ENCODE measurements at regions not wholly inside any gene's neighbourhood (a gene's known extent, or its start where the extent isn't known, plus 50 kb on each side); places are given as distances from the start of the nearest gene placed in this dataset.

- no peak for DNase-seq (ENCODE audit: low read depth in 1 of 2, low spot score in 1 of 2)
Measured at GRCh38 chr4:67125636-67126514, 419.4 kb downstream of the CENPC start.

DNA sequence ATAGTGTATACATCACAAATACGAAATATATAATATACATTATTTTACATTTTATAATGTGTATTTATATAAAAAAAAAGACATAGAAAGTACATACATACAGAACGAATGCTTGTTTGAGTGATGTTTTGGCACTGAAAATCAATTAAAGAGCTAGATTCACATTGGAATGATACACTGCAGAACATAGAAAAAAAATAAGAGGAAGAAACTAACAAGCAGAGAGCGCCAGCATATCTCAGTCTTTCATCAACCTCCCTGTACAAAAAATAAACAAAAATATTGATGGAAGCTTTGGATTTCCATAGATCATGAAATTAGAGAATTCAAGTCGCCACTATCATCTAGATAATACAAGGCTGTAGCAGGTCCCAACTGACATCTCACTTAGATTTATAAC, 420.6 kb downstream of the CENPC start:
- no peak for DNase-seq (ENCODE audit: low read depth in 1 of 2, low spot score in 1 of 2)

DNA sequence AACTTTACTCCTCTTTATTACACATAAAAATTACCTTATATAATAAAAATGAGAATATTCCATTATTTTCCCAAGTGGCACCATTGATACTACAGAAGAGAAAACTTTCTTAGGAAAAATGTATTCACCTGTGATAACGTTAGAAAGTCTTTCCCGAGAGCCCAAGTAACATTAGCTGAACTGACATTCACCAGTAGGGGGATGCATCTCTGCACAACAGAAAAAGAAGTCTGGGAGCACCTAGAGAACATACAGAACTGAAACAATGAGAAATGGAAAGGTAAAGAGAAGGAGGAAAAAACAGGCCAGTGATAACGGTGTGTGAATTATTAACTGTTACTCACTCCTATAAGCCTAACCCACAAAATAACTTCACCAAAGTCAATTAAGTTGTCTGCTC, 423.3 kb downstream of the CENPC start:
- no peak for DNase-seq (ENCODE audit: low read depth in 1 of 2, low spot score in 1 of 2)

- no peak for DNase-seq (ENCODE audit: low read depth in 1 of 2, low spot score in 1 of 2)
Measured at GRCh38 chr4:67120369-67120768, 424.9 kb downstream of the CENPC start.

DNA sequence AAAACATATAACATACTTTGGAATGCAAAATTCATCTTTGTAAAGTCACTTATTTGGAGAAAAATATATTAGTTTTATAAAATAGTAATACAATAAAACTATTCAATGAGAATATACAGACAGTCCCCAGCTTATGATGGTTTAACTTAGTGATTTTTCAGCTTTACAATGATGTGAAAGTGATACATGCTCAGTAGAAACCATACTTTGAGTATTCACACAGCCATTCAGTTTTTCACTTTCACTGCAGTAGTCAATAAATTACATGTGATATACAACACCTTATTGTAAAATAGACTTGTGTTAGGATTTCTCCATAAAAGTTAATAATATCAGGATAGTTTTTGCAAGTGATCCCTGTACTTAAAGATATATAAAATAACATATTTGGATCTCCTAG, 436.0 kb downstream of the CENPC start:
- DNase-seq (ENCODE audit: low read depth in 1 of 2, low spot score in 1 of 2): no peak

DNA sequence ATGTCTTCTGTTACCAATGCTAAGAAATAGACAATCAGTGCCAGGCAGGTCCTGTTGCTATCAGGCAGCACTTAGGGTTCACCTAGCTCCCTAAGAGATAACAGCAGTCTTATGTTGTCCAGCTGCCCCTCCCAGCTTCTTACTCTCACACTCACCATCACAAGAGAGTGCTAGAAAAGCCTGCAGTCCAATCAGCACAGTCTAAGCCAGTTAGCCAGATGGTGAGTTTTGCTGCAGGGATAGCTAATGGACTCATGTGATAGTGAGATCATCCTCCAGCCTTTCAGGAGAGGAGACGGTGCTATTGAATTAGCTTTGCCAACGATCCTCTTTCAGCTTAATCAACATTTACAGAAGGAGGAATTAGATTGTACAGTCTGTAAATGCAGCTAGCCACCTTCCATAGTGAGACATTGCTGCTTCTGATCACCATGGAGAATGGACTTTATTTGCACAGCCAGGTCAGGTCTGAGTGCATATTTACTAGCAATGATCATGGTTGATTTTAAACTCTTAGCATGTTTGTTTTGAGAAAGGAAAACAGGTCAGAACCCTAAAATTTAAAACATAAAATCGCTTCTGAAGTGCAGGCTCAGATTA, 438.3 kb downstream of the CENPC start:
- DNase-seq (ENCODE audit: low read depth in 1 of 2, low spot score in 1 of 2): no peak

GRCh38 chr4:67104145-67104544, 441.2 kb downstream of the CENPC start:
- DNase-seq (ENCODE audit: low read depth in 1 of 2, low spot score in 1 of 2): no peak

GRCh38 chr4:67103001-67103747, 442.1 kb downstream of the CENPC start:
- no peak for DNase-seq (ENCODE audit: low read depth in 1 of 2, low spot score in 1 of 2)

- no peak for DNase-seq (ENCODE audit: low read depth in 1 of 2, low spot score in 1 of 2)
Measured at GRCh38 chr4:67101612-67102011, 443.7 kb downstream of the CENPC start.

DNA sequence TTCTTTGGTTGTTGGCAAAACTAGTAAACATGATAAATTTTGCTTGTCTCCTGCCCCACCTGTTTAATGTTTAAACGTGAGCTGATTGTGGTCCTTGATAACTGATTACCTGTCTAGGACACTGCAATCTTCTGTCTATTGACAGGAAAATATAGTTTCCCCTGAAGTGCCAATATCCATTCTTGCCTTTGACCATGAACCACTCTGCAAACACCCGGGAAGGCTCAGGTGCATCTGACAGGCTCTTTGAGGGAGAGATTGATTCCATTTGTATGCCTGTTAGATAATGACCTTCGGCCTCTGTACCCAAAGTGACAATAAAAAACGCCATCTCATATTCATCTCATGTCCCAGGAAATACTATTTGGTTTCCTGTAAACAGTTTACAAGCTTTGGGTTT, 453.0 kb downstream of the CENPC start:
- DNase-seq (ENCODE audit: low read depth in 1 of 2, low spot score in 1 of 2): no peak

DNA sequence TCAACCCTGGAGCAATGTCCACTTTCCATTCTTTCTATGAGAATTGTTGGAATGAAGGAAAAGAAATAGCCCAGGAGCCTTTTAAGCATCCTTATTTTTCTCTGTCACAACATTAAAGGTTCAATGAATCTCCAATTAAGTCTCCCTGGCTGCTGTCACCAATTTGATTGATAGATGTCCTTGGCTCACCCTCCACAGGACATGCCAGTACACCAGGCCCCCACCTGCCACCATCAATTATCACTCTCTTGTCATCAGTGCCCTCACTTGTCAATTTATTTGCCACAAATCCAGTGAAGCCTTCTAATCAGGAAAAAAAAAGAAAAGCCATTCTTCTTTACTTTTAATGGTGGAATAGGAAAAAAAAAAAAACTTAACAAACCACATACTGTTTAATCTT, 453.6 kb downstream of the CENPC start:
- DNase-seq (ENCODE audit: low read depth in 1 of 2, low spot score in 1 of 2): no peak

DNA sequence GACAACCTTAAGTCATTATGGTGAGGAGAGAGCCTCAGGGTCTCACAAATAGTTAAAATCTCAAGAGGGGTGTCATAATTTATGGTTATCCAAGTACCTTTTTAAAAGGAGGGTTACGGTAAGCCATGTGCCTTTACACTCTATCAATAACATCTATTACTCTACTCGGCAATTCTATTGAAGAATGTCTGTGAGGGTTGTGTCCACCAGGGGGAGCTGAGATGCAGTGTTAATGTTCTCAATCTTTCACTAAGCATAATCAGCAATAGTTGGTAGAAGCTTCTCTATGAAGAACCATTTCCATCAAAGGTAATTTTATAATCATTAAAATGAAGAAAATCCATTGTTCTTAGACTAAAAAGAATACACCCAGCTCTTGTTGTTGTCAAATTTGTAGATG, 457.4 kb downstream of the CENPC start:
- no peak for DNase-seq (ENCODE audit: low read depth in 1 of 2, low spot score in 1 of 2)

GRCh38 chr4:67084783-67085182, 460.5 kb downstream of the CENPC start:
- DNase-seq (ENCODE audit: low read depth in 1 of 2, low spot score in 1 of 2): no peak

- no peak for DNase-seq (ENCODE audit: low read depth in 1 of 2, low spot score in 1 of 2)
Measured at GRCh38 chr4:67083496-67083895, 461.8 kb downstream of the CENPC start.

- no peak for DNase-seq (ENCODE audit: low read depth in 1 of 2, low spot score in 1 of 2)
Measured at GRCh38 chr4:67082746-67083145, 462.6 kb downstream of the CENPC start.

DNA sequence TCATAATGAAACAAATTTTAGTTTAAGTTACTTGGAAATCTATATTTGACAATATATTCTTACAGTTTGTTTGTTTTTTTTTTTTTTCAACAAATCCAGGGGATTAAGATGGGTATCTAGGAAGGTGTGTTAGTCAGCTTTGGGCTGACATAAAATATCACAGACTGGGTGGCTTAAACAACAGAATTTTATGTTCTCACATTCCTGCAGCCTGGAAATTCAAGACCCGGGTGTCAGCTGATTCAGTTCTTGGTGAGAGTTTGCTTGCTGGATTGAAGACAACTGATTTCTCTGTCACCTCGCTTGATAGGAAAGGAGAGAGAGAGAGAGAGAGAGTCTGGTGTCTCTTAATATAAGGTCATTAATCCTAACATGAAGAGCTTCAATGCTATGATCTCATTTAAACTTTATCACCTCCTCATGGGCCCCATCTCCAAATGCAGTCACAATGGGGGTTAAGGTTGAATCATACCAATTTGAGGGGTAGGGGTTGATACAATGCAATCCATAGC, 465.2 kb downstream of the CENPC start:
- no peak for DNase-seq (ENCODE audit: low read depth in 1 of 2, low spot score in 1 of 2)

DNA sequence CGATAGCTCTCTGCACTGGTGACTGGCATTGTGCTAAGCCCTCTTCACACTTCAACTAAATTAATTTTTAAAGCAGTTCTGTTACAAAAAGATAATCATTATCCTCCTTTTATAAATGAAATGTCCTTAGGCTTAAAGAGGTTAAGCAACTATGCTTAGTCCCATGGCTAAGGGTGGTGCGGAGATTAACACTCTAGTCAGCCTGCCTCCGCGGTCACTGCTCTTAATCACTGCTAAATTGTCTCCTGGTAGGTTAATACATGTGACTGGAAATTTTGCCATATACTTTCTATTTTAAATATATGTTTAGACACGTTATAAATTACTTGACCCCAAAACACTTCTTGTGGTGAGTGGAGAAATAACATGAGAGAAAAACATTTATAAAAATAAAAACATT, 473.7 kb downstream of the CENPC start:
- DNase-seq (ENCODE audit: low read depth in 1 of 2, low spot score in 1 of 2): no peak

GRCh38 chr4:67055319-67055718, 490.0 kb downstream of the CENPC start:
- DNase-seq (ENCODE audit: low read depth in 1 of 2, low spot score in 1 of 2): no peak

GRCh38 chr4:67054896-67055295, 490.4 kb downstream of the CENPC start:
- DNase-seq (ENCODE audit: low read depth in 1 of 2, low spot score in 1 of 2): no peak

DNA sequence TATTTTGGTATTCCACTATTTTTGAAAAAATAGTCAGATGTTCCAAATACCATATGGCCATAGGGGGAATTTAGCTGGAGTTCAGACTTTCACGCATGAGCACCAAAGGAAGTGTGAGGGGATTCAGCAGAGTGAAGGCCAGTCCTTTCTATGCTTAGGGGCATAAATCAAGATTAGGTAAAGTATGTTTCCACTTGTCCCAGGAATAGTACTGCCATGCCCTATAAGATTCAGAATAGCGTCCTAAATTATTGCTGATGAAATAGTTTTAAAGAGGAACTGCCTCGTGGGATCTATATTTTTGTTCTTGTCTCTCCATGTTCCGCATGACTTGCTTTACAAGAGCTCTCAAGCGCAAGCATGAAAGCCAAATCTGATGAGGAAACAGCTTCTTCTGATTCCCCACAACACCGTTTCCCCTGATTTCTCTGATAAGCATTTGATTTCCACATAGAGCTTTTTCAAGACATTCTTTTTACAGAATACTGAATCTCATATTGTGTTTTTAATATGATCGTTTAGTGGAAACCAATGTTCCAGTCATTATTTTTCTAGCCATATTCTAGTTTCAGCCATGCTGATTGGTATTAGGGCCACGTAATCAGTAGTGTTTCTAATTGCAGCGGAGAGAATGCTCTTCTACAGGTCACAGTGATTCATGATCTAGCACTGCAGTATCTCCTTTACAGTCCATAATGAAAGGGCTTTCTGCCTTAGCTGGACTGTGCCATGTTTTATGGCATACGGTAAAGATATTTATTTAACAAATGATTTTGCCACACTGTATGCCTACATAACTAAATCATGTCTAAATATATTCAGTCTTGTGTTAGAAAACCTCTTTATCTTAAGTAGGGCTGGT, 492.3 kb downstream of the CENPC start:
- no peak for DNase-seq (ENCODE audit: low read depth in 1 of 2, low spot score in 1 of 2)
